GM12874 (cell line): ENCODE measurements at regions not wholly inside any gene's neighbourhood (a gene's known extent, or its start where the extent isn't known, plus 50 kb on each side); places are given as distances from the start of the nearest gene placed in this dataset.

ENCODE experiments used
- CTCF ChIP-seq: IDR thresholded peaks from 2 replicates; pipeline ENCODE4 v1.5.1; 2011; ENCODE audit warnings: low read depth, mild to moderate bottlenecking, control low read depth, low read length, moderate library complexity; ENCODE audit not compliant: insufficient read depth

- no peak for TF ChIP-seq CTCF
Observed at GRCh38 chr6:120916844-120917243, 417.4 kb downstream of the TBC1D32 start.

GRCh38 chr6:120913486-120913885, 420.8 kb downstream of the TBC1D32 start:
- no peak for TF ChIP-seq CTCF

- no peak for TF ChIP-seq CTCF
Observed at GRCh38 chr6:120908767-120909166, 425.5 kb downstream of the TBC1D32 start.

GRCh38 chr6:120903836-120904235, 430.4 kb downstream of the TBC1D32 start:
- no peak for TF ChIP-seq CTCF

- TF ChIP-seq CTCF, result no peak
Observed at GRCh38 chr6:120899932-120900331, 434.3 kb downstream of the TBC1D32 start.

- no peak for TF ChIP-seq CTCF
Observed at GRCh38 chr6:120894077-120894476, 440.2 kb downstream of the TBC1D32 start.

- no peak for TF ChIP-seq CTCF
Observed at GRCh38 chr6:120876931-120877330, 457.3 kb downstream of the TBC1D32 start.

- TF ChIP-seq CTCF, result no peak
Observed at GRCh38 chr6:120876424-120876823, 457.9 kb downstream of the TBC1D32 start.
